AG08396 (cell line): ENCODE measurements at regions not wholly inside any gene's neighbourhood (a gene's known extent, or its start where the extent isn't known, plus 50 kb on each side); places are given as distances from the start of the nearest gene placed in this dataset.

ENCODE experiments used
- DNase-seq: peaks from one replicate; pipeline ENCODE4 v3.0.0; 2012; ENCODE audit warnings: low spot score, mixed read lengths

DNA sequence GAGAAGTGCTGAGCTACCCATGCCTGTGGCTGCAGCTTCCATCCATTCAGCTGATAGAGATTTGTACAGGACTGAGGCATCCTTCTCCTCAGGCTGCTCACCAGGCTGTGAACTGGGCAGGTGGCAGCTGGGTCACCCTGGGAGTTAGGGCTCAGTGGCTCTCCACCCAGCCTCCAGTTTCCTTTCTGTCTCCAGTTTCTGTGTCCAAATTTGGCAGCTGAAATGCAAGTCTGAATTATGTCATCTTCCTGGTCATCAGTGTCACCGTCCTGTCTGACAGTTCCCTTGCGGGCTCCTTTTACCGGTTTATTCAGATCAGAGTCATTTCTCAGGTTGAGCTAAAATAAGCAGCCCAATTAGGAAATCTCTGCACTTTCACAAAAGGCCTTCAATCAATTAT, 93.3 kb downstream of the EDN1 start:
- no peak for DNase-seq

DNA sequence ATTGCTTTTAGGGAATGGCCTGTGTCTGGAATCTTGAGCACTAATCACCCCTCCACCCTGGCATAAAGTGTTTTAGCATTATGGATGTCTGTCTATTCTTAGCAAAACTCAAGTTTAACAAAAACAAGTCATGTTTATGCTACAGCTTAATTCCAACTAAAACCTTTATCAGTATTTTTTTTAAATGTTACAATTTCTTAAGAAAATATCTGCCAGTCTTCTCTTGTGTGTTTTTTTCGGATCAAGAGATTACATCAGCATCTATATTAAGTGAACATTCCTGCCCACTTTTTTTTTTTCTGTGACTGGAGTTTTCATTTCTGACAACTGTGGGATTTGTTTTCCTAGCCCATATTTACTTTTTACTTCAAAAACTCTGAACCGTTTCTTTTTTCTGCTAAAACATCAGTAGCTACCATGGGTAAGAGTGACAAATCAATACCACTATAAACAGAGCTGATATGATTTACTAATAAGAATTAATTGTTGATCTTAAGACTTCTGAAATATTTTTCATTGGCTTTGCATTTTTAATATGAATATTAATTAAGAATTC, 94.3 kb downstream of the EDN1 start:
- no peak for DNase-seq

DNA sequence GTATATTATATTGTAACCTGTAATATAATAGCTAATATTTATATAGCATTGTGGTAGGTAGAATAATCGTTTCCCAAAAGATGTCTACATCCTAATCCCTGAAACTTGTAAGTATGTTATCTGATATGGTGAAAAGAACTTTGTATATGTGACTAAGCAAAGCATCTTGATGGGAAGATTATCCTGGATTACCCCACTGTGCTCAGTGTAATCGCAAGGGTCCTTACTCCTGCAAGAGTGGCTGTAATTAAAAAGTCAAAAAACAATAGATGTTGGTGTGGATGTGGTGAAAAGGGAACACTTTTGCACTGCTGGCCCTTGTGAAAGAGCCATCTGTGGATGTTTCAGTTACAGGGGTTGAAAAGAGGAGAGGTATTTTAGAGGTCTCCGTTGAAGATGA, 95.2 kb downstream of the EDN1 start:
- DNase-seq, result no peak

DNA sequence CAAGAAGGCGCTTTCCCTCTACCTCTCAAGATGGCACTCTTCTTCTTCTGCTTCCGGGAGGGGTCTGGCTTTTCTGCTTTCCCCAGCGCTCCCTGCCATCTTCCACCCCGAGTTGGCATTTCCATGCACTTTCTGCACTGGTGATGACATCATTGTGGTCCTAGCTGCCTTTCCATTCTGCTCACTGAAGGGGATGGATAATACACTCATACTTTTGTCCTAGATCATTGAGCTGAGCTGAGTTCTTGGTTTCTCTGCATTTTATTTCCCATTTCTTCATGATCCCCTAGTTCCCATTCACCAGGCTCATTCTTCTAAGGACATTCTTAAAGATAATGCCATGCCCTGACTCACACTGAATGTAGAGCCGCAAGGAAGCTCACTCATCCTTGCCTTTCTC, 96.7 kb downstream of the EDN1 start:
- DNase-seq, result no peak

DNA sequence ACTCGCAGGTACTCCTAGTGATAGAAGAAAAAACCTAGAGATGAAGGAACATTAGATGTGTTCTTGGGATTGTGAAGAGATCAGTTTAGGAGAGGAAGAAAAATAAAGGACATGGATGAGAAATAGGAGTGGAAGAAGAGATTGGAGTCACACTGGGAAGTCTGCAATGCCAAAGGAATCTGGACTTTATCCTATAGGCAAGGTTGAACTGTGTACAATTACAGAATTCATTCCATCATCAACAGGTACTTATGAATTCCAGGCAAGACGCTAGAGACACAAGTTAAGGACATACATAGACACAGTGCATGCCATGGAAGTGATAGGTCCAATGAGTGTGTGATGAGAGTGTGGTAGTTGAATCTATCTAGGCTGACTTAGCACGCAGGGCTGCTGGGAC, 101.3 kb downstream of the EDN1 start:
- no peak for DNase-seq

DNA sequence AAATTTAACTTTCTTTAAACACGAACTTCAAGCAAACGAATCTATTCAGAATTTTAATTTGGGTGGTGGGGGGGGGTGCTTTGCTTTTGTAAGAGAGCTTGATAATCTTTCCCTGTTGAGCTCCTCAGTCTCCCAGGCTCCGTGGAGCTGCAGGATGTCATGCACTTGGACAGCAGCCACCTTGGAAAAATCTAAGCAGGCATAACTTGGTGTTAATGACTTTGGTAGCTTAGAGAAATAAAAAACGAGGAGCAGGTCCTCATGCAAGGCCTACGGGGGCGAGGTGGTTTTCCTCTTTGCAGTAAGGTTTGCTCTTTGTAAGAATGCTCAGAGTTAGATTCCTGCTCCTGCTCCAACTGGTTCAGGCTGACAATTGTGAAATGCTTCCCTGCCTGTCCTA, 102.3 kb downstream of the EDN1 start:
- no peak for DNase-seq

DNA sequence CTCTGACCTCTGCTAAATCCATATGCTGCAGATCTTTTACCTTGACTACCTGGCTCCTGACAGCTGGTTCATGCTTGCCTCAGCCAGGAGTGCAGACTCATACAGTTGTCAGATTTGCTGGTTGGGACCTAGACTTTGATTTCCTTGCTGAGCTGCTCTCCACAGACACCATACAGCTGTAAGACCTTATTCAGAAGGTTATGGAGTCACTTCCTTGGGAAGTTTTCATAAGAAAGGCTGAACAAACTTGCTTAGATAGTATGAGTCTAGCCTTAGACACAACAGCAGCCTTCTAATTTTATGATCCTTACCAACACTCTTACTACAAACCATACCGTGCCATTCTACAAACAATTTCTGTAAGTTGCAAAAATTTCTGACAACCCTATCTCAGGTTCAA, 102.9 kb downstream of the EDN1 start:
- DNase-seq, result no peak

DNA sequence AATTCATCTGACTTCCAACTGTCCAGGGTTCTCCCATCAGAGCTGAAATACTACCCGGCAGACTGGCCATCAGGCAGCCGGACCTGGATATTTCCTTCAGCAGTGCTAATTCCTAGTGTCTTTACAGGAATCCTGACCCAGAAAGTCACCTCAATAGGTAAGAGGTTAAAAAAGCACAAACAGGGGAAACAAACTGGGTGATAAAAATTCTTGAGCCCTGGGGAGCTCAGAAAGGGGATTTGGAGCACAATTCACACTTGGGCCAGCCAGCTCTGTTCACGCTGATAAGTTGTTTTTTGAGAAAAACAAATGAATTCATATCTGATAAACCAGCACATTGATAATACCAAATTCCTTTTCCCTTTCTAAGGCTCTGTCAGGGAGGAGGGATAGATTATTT, 104.0 kb downstream of the EDN1 start:
- no peak for DNase-seq

DNA sequence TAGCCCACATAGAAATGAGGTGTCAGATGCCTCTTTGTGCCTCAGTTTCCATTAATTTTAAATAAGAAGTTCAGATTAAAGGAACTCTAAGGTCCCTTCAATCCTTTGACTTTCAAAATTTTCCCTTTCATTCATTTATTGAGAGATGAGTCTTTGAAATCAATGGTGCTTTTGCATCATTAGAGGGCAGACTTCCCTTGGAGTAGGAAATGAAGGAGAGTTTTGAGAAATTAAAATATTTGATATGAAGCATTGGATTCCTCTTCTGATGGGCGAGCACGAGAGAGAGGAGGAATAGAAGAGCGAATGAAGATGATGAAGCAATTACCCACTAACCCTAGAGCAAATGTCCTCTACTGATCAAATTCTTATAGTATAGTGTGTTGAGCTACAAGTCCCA, 105.7 kb downstream of the EDN1 start:
- no peak for DNase-seq

DNA sequence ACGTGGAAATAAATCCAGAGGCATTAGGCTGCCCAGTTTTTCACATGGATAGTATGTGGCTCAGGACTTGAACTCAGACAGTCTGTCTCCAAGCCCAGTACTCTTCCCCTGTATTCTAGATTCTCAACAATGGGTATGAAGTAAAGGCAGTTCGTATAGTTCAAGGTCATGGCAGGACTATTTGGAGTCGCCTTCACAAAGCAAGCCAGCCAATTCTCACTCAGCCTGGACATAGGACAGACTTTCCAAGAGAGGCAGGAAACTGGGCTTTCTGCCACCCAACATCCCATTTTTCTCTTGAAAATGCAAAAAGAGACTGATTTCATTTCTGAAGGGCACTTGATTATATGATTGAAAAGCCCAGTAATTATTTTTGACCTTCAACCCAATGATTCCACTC, 111.0 kb downstream of the EDN1 start:
- DNase-seq, result no peak

DNA sequence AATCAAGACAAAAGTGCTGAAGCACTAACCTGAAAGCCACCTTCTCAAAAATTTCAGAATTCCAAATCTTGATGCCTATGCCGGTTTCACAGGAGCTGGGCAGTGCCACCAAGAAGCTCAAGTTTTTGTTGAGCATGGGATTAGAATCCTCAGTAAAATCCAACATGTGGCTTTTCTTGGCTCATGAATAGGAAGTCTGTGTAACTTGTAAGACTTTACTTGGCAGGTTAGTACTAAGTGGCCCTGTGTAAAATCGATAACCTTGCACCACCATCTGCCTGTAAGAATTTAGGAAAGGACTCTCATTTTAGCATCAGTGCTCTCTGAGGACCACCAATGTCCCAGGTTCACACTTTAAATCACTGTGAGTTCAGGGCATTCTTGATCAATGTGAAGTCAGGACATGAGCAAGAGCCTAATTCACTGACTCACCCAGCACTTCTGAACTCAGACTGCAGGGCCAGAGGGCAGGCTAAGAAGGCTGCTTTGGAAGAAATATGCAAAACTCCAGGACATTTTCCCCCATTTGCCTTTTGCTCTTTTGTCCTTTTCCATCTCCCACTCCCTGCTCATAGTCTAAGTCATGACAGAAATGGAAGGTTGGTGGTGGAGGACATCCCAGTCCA, 113.2 kb downstream of the EDN1 start:
- DNase-seq, result peak; percentile 61

DNA sequence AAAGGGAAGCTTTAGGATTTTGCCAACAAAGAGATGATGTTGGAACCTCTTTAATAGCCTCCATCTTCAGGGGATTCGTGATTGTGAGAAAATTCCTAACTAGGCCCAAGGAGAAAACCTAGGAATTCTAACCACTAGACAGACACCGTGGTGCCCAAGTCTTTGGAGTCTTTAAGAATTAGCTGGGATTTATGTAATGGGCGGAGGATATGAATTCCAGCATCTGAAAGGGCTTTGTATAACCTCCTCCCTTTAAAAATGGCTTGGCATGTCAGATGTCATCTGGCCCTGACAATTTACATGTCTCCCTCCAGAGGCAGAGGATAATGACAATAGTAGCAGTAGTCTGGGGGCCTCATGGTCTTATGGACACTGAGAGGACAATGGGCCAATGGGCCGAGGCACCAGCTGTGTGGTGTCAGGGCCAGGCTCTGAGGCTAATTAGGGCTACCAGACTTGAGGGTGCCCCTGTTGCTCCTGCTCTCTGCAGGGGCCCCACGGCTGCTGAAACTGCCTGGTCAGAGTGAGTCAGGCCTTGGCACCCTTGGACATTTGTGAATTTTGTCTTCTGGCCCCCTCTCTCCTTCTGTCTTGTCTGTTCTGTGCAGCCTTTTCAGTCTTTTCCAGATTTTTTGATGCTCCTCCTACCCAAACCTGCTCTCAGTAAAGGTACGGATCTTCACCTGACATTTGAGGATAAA, 113.9 kb downstream of the EDN1 start:
- peak; percentile 31 for DNase-seq

DNA sequence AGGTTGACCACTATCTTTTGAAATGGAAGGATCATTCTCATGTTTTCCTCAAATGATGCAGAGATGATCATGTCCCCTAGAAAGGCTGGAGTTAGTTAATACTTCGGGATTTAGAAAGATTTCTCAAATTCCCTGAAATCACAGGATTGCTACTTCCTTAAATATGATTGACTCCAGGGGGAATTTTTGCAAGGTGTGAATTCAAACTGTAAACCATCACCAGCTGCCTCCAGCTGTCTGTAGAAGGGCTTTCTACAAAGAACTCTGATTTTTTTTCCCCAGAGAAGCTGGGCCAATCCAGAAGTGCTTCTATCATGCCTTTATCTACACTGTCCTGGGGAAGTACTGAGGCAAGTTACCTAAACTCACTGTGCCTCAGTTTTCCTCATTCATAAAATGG, 114.5 kb downstream of the EDN1 start:
- no peak for DNase-seq

DNA sequence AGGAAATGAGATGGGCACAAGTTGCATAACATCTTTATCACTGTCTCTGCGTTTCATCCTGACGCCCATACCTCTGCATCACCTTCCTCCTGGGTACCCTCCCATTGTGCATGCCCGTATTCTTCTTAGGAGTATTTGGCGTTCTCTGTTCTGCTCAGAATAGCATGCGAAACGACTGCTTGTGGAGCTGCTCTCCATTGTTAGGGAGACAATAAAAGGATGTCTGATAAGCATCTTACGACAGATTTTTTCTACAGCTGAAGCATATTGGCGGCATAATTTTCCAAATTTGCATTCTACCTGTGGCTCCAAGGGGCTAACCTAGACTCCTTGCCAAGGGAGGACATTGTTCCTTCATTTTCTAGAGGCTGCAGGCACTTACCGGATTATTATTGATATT, 118.6 kb downstream of the EDN1 start:
- DNase-seq, result no peak

DNA sequence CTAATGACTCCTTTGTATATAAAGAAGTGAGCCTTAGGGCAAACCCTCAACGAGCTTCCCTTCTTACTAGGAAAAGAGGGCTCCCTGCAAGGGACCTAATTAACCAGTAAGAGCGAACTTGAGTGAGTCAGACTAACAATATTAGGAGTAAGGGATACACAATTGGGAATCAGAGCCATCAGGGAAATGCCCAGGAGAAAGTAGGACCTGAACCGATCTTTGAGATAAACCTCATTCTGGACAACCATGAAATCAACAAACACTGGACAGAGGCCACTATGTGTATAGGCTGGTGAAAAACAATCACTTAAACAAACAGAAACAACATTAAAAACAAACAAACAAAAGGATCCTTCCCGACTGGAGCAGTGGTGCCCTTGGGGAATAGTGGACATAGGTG, 120.8 kb downstream of the EDN1 start:
- no peak for DNase-seq

DNA sequence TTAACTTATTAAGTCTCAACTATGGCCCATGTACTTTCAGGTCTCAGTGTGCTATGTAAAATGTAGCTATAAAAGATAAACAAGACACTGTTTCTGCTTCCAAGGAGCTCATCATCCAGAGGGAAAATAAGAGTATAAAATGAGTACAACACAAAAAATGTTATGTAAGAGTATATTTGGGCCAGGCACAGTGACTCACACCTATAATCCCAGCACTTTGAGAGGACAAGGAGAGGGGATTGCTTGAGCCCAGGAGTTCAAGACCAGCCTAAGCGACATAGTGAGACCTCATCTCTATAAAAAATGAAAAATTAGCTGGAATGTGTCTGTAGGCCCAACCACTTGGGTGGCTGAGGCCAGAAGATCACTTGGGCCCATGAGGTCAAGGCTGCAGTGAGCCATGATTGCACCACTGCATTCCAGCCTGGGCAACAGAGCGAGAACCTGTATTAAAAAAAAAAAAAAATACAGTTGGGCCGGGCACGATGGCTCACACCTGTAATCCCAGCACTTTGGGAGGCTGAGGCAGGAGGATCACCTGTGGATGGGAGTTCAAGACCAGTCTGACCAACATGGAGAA, 124.0 kb downstream of the EDN1 start:
- no peak for DNase-seq

DNA sequence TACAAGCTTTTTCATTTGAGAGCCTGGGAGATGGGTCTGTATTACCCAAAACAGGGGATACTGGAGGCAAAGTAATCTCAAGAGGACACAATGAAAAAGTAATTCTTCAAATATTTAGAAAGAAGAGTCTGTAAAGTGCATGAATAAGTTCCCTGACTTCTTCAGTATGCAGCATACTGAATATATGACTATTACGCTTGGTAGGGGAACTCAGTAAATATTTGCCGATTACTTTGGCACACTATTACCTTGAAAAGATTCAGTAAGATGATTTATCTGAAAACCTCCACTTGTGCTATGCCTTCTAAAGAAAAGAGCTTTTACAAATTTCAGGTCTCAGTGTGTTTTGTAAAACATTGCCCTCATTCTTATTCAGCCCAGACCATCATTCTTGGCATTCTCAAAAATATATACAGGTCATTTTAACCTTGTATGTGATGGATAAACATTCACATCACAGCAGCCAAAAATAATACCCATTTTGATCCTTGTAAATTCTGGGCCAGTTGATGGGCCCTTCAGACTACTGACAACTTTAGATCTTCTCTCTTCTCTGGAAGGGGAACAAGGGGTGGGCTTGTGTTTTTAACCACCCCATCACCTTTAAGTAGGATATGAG, 125.9 kb downstream of the EDN1 start:
- DNase-seq, result no peak

DNA sequence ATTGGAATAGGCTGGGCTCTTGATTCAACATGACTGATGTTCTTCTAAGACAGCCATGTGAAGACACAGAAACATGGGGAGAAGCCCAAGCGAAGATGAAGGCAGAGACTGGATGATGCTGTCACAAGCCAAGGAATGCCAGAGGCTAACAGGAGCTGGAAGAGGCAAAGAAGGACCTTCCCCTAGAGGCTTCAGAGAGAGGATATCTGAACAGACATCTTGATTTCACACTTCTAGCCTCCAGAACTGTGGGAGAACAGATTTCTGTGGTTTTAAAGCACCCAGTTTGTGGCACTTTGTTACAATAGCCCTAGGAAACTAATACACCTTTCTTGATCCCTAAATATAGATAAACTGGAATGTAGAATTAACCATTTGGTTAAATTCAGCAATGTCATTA, 127.0 kb downstream of the EDN1 start:
- no peak for DNase-seq

DNA sequence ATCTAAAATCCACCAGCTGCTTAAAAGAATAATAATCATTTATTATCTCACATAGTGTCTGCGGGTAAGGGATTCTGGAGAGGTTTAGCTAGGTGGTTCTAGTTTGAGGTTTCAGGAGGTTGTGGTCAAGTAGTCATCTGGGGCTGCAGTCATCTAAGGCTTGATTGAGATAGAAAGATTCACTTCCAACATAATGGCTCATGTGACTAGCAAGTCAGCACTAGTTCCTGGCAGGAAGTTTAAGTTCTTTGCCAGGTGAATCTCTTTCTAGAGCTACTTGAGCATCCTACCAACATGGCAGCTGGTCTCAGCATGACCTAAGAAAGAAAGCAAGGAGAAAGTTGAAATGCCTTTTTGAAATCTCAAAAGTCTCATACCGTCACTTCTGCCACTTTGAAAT, 128.8 kb downstream of the EDN1 start:
- no peak for DNase-seq

DNA sequence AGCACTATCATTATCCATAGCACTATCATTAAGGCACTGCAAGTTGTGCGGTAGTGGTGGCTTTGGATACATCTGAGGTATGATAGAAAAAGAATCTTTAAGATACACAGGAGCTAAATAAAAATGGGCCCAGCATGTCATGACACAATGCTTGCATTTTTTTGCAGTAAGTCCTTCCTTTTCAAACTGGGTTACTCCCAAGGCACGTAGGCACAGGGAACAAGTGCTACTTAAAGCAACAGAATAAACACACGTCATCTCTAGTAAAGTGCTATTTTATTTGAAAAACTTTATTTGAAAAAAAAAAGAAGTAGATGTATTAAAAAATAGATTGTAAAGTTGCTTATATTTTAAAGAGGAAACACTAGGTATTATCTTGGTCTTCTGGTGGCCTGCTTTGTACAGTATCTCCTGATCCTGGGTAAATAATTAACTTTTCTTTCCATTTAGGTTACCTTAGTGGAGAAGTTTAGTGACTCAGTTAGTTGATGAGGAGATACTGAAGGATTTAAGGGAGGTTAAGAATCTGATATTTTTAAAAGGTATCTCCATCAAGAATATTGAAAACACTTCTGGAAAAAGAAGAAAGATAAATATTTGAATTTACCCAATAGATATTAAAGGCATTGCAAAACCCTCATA, 129.6 kb downstream of the EDN1 start:
- no peak for DNase-seq

DNA sequence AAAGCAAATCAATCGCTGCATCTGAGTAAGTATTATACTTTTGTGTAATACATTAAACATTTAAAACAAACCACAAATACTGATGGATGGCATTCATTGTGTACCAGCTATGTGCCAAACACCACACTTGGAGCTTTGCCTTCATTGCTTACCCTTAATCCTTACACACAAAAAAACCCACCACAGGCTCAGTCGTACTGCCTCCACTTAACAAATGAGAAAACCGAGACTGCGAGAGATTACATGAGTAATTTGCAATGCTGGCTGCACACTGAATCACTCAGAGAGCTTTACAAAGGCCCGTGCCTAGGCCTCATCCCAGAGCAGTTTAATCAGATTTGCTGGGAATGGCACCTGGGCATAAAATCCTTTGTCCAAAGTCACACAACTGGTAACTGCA, 130.5 kb downstream of the EDN1 start:
- DNase-seq, result no peak

DNA sequence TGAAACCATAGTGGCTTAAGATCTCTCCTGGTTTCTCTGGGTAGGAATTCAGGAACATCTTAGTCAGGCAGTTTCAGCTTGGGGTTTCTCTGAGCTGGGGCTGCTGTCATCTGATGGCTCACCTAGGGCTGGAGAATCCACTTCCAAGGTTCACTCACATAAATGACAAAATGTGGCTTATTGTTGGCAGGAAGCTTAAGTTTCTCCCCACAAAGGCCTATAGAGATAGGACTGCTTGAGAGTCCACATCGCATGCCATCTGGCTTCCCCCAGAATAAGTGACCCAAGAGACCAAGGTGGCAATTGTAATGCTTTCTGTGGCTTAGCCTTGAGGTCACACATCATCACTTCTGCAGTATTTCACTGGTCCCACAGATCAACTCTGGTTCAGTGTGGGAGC, 131.4 kb downstream of the EDN1 start:
- no peak for DNase-seq

DNA sequence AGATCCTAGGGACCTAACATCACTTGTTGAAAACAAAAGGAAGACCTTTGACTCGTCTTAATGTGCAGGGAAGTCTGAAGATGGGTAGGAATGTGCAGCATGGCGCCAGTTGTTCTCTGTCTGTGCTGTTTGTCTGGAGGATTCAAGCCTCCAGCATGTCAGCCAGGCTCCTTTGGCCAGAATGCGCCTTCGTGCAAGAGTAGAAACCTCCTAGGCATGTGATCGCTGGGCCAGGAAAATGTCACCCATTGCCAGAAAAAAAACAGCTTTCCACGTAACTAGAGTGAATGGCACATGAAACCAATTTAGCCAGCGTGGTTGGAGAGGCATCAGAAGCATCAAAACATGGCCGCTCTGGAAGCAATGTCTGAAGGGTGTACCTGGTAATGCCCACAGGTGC, 132.7 kb downstream of the EDN1 start:
- peak; percentile 24 for DNase-seq
